B cell (primary cell): ENCODE measurements at regions not wholly inside any gene's neighbourhood (a gene's known extent, or its start where the extent isn't known, plus 50 kb on each side); places are given as distances from the start of the nearest gene placed in this dataset.

Experiments
- ATAC-seq: fragments of 200-7000 bp; cut with Tn5 transposase; one replicate; pipeline ENCODE4 v1.10.0; 2021; ENCODE audit warnings: low read depth, mild to moderate bottlenecking, moderate number of reproducible peaks, moderate library complexity
- CTCF ChIA-PET: fragments of 350-600 bp; sonication (Branson Sonifier 250); formaldehyde crosslinking; loops from one replicate; lab custom pipeline; 2021; ENCODE audit warnings: antibody characterized with exemption, inconsistent platforms; lab: Charles Lee
- POLR2A ChIA-PET: fragments of 350-600 bp; sonication (Branson Sonifier 250); formaldehyde crosslinking; loops from one replicate; lab custom pipeline; 2021; ENCODE audit warnings: antibody characterized with exemption; lab: Charles Lee
- DNase-seq: peaks from one replicate; pipeline ENCODE4 v3.0.0; 2013
- H2AFZ ChIP-seq: 2 replicates; pipeline ENCODE4 v1.6.1; 2012; ENCODE audit warnings: mild to moderate bottlenecking, low read depth, low read length; ENCODE audit not compliant: insufficient read depth, poor library complexity, severe bottlenecking
- H3K27ac ChIP-seq, 2 donors: 1 replicate in 1 of 2; 2 replicates in 1 of 2; pipeline ENCODE4 v1.5.1; 2012 to 2013; ENCODE audit warnings: low read length in 2 of 2, mild to moderate bottlenecking in 2 of 2, moderate library complexity in 1 of 2
- H3K27me3 ChIP-seq, 4 experiments: fragments of 200-600 bp in 1 of 4; sonication (generic) in 1 of 4; replicated peaks in 1 of 4; 1 replicate in 2 of 4; 2 replicates in 2 of 4; pipeline versions ENCODE4 v1.6.1 to v1.7.0; 2013 to 2016; ENCODE audit warnings: low read length in 3 of 4, mild to moderate bottlenecking in 2 of 4, mixed read lengths in 1 of 4, moderate library complexity in 1 of 4; ENCODE audit not compliant: insufficient read depth in 4 of 4, control insufficient read depth in 3 of 4; ENCODE audit errors: control extremely low read depth in 1 of 4
- H3K36me3 ChIP-seq, 2 experiments: replicated peaks in 1 of 2; 1 replicate in 1 of 2; 2 replicates in 1 of 2; pipeline versions ENCODE4 v1.6.1 to v1.7.1; 2013; ENCODE audit warnings: low read length in 1 of 2; ENCODE audit not compliant: insufficient read depth in 2 of 2, control insufficient read depth in 1 of 2; ENCODE audit errors: control extremely low read depth in 1 of 2, extremely low read depth in 1 of 2
- H3K4me1 ChIP-seq, 2 donors: fragments of 200-600 bp in 1 of 2; sonication (generic) in 1 of 2; 1 replicate in 1 of 2; 2 replicates in 1 of 2; pipeline versions ENCODE4 v1.5.1 to v1.6.1; 2013 to 2017; ENCODE audit warnings: low read length in 2 of 2; ENCODE audit not compliant: control insufficient read depth in 2 of 2, insufficient read depth in 2 of 2
- H3K4me2 ChIP-seq: replicated peaks from 2 replicates; pipeline ENCODE3; 2012; ENCODE audit warnings: mild to moderate bottlenecking, low read depth, low read length; ENCODE audit not compliant: poor library complexity, severe bottlenecking
- H3K4me3 ChIP-seq, 5 experiments: fragments of 200-600 bp in 1 of 5; sonication (generic) in 1 of 5; 1 replicate in 3 of 5; 2 replicates in 2 of 5; pipeline versions ENCODE4 v1.5.1 to v1.7.0; 2011 to 2016; ENCODE audit warnings: low read length in 4 of 5, mild to moderate bottlenecking in 4 of 5, low read depth in 2 of 5, control low read depth in 1 of 5, moderate library complexity in 1 of 5; ENCODE audit not compliant: insufficient read depth in 1 of 5; ENCODE audit errors: control extremely low read depth in 1 of 5, extremely low read depth in 1 of 5
- H3K79me2 ChIP-seq: fragments of 200-600 bp; sonication (generic); one replicate; pipeline ENCODE4 v1.6.0; 2016; ENCODE audit warnings: low read length; ENCODE audit not compliant: control insufficient read depth, insufficient read depth
- H3K9ac ChIP-seq: fragments of 200-600 bp; sonication (generic); 2 replicates; pipeline ENCODE4 v1.6.1; 2017; ENCODE audit warnings: mild to moderate bottlenecking, low read length, moderate library complexity
- H3K9me3 ChIP-seq, 3 donors: one replicate each; pipeline versions ENCODE4 v1.6.1 to v1.7.1; 2013; ENCODE audit warnings: low read length in 2 of 3; ENCODE audit not compliant: control insufficient read depth in 2 of 3, insufficient read depth in 1 of 3; ENCODE audit errors: control extremely low read depth in 1 of 3
- H4K20me1 ChIP-seq: 2 replicates; pipeline ENCODE4 v1.6.0; 2012; ENCODE audit warnings: mild to moderate bottlenecking, low read length; ENCODE audit not compliant: insufficient read depth, control insufficient read depth, poor library complexity, severe bottlenecking
- H3K27ac Mint-ChIP-seq: one replicate; pipeline ENCODE4 v1.8.0; 2021; ENCODE audit warnings: mixed read lengths
- H3K27me3 Mint-ChIP-seq: one replicate; pipeline ENCODE4 v1.8.0; 2021; ENCODE audit warnings: mixed read lengths
- H3K4me1 Mint-ChIP-seq: one replicate; pipeline ENCODE4 v1.8.0; 2021; ENCODE audit warnings: mixed read lengths
- H3K4me3 Mint-ChIP-seq: one replicate; pipeline ENCODE4 v1.8.0; 2021; ENCODE audit warnings: mixed read lengths
- H3K9me3 Mint-ChIP-seq: one replicate; pipeline ENCODE4 v1.8.0; 2022; ENCODE audit warnings: mixed read lengths; ENCODE audit not compliant: insufficient read depth
- EZH2 ChIP-seq: IDR thresholded peaks from 2 replicates; pipeline ENCODE4 v1.6.1; 2012; ENCODE audit warnings: borderline replicate concordance, low read depth, mild to moderate bottlenecking, moderate library complexity, low read length; ENCODE audit not compliant: insufficient read depth, poor library complexity, severe bottlenecking
- WGBS: methylation state at CpG from one replicate; pipeline ENCODE4 v1.1.5; 2013; ENCODE audit warnings: missing lambda C conversion rate; ENCODE audit not compliant: insufficient coverage; 5-methylcytosine and 5-hydroxymethylcytosine counted together
- intact Hi-C: fragments of 100-400 bp; cut with micrococcal nuclease; formaldehyde crosslinking; loops from one replicate; pipeline ENCODE4 v1.10.0; 2022
- TF ChIP-seq, protein P1 (sequence below): fragments of 200-600 bp; IDR thresholded peaks from one replicate; pipeline ENCODE4 v1.8.0; 2022; ENCODE audit warnings: antibody characterized with exemption, mild to moderate bottlenecking

DNA sequence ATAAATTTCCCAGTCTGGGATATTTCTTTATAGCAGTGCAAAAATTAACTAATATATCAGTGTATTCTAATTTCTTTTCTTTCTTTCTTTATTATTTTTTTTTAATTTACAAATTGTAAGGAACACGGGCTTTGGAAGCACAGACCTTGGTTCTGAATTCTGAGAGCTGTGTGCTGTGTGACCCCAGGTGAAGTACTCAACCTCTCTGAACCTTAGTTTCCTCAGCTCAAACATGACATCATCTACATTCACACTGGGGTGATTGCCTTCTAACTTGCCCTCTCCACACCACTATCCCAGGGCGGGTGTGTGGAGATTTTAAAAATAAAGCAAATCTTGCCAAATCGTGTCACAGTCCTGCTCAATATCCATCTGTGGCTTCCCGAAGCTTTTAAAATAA, 282.8 kb downstream of the C12orf75 start:
- Mint-ChIP-seq H3K4me3 (no peak overlapping the region), H3K9me3 (no peaks in the 10 kb centered on the region), H3K4me1 (no peaks in the 10 kb centered on the region), H3K27me3 (peaks cover 7% of the 10 kb centered on the region), H3K27ac (no peak overlapping the region)
- no peak for TF ChIP-seq EZH2
- TF ChIP-seq, protein P1, sequence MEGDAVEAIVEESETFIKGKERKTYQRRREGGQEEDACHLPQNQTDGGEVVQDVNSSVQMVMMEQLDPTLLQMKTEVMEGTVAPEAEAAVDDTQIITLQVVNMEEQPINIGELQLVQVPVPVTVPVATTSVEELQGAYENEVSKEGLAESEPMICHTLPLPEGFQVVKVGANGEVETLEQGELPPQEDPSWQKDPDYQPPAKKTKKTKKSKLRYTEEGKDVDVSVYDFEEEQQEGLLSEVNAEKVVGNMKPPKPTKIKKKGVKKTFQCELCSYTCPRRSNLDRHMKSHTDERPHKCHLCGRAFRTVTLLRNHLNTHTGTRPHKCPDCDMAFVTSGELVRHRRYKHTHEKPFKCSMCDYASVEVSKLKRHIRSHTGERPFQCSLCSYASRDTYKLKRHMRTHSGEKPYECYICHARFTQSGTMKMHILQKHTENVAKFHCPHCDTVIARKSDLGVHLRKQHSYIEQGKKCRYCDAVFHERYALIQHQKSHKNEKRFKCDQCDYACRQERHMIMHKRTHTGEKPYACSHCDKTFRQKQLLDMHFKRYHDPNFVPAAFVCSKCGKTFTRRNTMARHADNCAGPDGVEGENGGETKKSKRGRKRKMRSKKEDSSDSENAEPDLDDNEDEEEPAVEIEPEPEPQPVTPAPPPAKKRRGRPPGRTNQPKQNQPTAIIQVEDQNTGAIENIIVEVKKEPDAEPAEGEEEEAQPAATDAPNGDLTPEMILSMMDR = no peak
- intact Hi-C loops = no loop called here
- Histone ChIP-seq H3K9ac (no peak overlapping the region), H3K9me3 (no peaks in the 10 kb centered on the region), H4K20me1 (no peaks in the 10 kb centered on the region), H3K27me3 (no peaks in the 10 kb centered on the region), H3K4me3 (no peak overlapping the region), H2AFZ (no peak overlapping the region), H3K36me3 (no peaks in the 10 kb centered on the region), H3K4me1 (no peaks in the 10 kb centered on the region), H3K79me2 (no peaks in the 10 kb centered on the region), H3K4me2 (no peak overlapping the region), H3K27ac (no peak overlapping the region)
- WGBS = 88% methylated on average over 3 of the region's 4 CpGs
- no peak for DNase-seq
- ATAC-seq = no peak
- POLR2A ChIA-PET = no interaction called here
- CTCF ChIA-PET = no interaction called here

DNA sequence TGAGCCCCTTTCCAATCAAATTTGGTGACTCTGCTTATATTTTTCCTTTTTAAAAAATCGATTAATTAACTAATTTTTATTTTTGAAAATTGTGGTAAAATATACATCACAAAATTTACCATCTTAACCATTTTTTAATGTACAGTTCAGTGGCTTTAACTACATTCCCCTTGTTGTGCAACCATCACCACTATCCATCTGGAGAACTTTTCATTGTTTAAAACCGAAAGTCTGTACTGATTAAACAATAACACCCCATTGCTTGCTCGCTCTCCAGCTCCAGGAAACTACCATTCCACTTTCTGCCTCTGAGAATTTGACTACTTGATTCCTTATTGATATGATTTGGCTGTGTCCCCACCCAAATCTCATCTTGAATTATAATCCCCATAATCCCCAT, 283.4 kb downstream of the C12orf75 start:
- H3K9ac ChIP-seq = no peak overlapping the region
- no peak for ATAC-seq
- H3K27ac ChIP-seq = no peak overlapping the region
- no peak for TF ChIP-seq EZH2
- TF ChIP-seq, protein P1 = no peak
- no peak overlapping the region for H3K27ac Mint-ChIP-seq
- H3K4me3 Mint-ChIP-seq = no peak overlapping the region
- H3K9me3 ChIP-seq = no peaks in the 10 kb centered on the region
- H3K27me3 ChIP-seq = no peaks in the 10 kb centered on the region
- no peaks in the 10 kb centered on the region for H3K4me1 ChIP-seq
- intact Hi-C loops = no loop called here
- no peak overlapping the region for H2AFZ ChIP-seq
- no peaks in the 10 kb centered on the region for H3K9me3 Mint-ChIP-seq
- H3K4me3 ChIP-seq = no peak overlapping the region
- 67% methylated on average over 1 of the region's 3 CpGs for WGBS
- no peaks in the 10 kb centered on the region for H3K4me1 Mint-ChIP-seq
- H4K20me1 ChIP-seq = no peaks in the 10 kb centered on the region
- H3K4me2 ChIP-seq = no peak overlapping the region
- no peak for DNase-seq
- POLR2A ChIA-PET = no interaction called here
- CTCF ChIA-PET = no interaction called here
- H3K36me3 ChIP-seq = no peaks in the 10 kb centered on the region
- peaks cover 7% of the 10 kb centered on the region for H3K27me3 Mint-ChIP-seq
- no peaks in the 10 kb centered on the region for H3K79me2 ChIP-seq
